GM19468 (cell line): ENCODE measurements at regions not wholly inside any gene's neighbourhood (a gene's known extent, or its start where the extent isn't known, plus 50 kb on each side); places are given as distances from the start of the nearest gene placed in this dataset.
"Not testable (repeated sequence)": the region's sequence is repeated elsewhere in the genome, so short reads cannot be mapped to it uniquely, and the experiment has no call there.

ENCODE experiments used
- ATAC-seq: cut with Tn5 transposase; IDR thresholded peaks from one replicate; pipeline ENCODE4 v1.9.1; 2021; ENCODE audit warnings: mild to moderate bottlenecking, moderate library complexity, moderate number of reproducible peaks; ENCODE audit not compliant: unreplicated experiment; ENCODE audit errors: extremely low read depth

DNA sequence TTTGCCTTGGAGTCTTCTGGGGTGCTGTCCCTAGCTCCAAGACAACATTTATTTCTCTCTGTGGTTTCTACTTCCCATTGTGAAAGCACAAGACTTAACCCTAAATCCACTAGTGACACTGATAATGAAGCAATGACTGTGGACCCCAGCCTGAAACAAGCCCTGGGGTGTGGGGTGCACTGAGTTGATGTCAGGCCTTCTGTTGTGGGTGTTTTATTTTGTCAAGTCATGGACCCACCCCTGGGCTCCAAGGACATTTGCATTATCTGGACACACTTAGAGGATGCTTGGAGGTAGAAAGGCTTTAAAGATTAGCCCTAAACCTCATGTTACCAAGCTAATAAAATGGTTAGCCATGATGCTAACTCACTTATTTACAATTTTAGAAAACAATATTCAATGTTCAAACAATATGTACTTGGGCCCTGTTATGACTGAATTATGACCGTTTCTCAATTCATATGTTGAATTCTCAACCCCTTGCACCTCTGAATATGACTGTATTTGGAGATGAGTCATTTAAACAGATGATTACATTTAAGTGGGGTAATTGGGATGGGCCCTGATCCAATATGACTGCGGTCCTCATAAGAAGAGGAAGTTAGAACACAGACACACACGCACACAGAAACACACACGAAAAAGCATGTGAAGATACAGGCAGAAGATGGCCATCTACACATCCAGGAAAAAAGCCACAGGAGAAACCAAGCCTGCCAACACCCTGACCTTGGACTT lies 137.2 kb upstream of the IGFBP3 start:
- no peak for ATAC-seq

DNA sequence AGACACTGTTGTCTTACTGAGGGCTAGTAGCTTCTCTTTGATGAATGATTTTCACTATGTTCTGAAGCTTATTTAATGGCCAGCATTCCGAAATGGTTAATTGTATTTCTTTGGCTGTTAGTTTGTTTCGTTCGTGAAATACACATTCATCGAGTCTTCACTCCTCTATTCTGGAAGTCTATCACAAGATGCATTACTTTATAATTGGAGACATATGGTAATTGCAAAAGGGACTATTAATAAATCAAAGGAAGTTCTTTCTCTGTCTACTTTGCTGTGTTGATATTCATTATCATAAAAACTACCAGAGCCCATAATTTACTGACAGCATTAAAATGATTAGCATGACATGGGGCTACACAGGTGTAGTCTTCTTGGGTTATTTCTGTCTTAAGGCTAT lies 133.8 kb upstream of the IGFBP3 start:
- ATAC-seq: no peak

DNA sequence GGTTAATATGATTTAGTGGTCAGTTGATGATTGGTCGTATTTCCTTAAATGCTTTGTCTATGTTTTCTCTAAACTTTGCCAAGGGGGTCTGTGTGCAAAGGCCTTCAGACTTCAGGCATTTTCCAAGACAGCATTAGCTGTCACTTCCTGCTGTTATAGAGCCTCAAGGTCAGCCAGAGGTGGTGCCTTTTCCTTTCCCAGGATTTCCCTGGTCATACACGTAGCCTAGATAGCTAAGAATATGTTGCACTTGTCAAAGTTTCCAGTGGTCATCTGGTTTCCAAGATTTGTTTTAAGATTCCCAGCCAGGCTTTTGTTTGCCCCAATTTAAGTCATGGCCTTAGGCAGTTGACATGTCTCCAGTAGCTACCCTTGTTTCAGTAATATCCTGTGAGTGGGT lies 133.2 kb upstream of the IGFBP3 start:
- no peak for ATAC-seq

DNA sequence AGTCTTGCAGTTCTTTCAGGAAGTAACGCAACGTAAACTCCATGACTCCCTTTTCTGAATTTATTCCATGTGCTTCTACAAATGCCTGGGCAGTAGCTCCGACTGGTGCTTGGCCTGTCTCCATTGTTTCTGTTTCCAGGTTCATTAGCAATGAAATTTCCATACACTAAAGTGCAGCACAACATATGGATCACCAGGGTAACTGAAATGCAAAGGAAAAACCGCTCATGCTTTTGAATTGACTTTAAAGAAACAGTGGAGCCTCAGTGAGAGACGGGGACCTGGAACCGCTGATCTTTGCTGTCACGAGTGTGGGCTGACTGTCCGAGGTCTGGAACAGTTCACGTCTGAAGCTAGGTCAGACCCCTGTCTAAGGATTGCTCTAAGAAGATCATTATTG lies 126.5 kb upstream of the IGFBP3 start:
- ATAC-seq: no peak

DNA sequence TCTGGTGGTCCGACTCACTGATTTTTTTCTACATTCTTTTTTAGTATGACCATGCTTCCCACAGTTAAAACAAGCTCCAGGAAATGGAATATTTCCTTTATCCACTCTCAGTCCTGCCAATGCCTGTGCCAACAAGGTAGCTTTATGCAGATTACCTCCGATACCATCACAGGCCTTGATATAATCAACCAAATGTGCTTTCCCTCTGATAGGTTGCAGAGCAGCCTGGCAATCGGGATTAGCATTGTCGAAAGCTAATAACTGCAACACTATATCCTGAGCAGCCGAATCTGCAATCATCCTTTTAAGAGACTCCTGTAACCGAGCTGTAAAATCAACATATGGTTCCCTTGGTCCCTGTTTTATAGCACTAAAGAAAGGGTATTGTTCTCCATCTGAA lies 122.3 kb upstream of the IGFBP3 start:
- not testable (repeated sequence) for ATAC-seq

DNA sequence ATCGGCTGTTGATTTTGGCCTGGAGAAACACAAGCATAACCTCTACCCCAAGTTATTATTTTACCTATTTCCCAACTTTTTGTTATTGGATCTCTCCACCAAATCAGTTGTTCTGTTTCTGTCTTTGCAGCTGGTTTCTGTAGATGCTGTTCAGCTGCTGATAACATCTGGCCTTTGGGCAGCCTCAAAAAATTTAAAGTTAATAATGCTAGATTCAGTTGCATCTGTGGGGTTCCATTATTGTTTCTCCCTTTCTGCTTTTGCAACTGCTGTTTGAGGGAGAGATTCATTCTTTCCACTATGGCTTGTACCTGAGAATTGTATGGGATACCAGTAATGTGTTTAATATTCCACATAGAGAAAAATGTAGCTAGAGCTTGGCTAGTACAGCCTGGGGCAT lies 118.7 kb upstream of the IGFBP3 start:
- ATAC-seq: not testable (repeated sequence)

DNA sequence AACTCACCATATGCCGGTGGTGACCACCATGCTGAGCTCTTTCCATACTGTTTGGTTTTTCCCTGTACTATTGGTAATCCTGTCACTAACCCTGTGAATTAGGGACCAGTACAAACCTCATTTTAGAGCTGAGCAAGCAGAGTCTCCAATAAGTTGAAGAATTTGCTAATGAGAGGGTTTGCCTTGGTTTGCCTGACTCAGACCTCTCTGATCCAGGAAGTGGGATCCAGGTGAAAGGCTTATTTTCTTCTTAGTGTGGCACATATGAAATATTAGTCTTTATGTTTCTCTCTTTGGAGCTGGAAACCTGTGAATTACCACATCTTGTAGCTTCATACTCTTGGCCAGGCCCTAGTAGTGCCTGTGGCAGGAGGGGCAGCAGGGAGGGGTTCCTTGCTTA lies 114.1 kb upstream of the IGFBP3 start:
- no peak for ATAC-seq

DNA sequence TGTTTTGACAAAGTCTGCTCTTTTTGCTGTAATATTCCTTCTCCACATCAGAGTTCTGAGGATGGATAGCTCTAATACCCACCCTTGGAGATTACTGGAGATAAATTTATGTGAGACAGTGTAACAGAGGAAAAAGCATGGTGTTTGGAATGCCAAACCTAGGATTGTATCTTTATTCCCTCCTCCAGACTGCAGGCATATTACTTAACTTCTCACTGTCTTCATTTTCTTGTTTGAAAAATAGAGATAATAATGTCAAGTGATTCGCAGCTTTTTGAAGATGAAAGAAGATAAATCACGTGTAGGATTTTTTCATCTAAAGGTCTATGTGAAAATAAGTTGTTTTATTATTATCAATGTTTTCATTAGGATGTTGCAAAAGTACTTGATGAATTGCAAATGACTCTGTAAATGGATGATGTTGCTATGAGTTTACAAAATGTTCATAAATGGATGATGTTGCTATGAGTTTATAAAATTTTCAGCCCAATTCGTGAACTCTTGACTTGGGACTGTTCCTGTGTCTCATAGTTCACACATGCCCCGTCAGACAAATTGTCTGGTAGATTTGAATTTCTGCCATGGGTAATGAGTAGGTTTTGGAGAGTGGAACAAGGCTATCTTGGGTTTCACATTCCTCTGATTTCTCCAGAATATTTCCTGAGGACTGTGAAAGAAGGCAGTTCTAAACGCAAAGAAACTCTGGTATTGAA lies 113.1 kb upstream of the IGFBP3 start:
- ATAC-seq: no peak

DNA sequence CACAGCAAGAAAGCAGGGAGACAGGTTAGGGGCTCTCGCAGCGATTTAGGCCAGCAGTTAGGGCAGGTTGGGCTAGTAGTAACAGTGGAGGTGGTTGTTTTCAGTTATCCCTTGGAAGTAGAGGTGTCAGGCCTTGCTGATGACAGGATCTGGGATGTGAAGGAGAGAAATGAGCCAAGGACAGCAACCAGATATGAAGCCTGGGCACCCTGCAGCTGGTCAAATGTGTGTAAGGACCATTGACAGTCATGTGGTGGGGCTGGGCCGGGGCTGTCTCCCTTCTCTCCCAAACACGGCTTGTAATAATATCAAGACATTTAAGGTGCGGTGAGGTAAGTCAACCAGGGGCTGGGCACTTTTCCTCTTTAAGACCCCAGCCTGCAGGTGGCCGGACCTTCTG lies 112.5 kb upstream of the IGFBP3 start:
- no peak for ATAC-seq

DNA sequence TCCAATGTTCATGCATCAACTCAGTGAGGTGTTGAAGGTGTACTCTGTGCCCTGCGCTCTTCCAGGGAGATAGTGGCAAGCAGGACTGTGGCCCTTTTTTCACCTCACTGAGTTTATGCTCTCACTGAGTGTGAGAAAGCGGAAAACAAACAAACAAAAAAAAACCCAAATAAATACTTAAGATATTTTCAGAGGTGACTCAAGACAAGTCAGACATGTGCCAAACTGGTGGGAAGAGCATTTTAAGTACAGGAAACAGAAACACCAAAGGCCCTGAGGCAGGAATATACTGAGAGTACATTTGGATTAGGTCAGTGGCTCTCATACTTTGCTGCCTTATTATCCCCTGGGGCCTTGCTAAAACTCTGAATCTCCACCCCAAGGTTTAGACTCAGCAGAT lies 111.9 kb upstream of the IGFBP3 start:
- ATAC-seq: no peak

DNA sequence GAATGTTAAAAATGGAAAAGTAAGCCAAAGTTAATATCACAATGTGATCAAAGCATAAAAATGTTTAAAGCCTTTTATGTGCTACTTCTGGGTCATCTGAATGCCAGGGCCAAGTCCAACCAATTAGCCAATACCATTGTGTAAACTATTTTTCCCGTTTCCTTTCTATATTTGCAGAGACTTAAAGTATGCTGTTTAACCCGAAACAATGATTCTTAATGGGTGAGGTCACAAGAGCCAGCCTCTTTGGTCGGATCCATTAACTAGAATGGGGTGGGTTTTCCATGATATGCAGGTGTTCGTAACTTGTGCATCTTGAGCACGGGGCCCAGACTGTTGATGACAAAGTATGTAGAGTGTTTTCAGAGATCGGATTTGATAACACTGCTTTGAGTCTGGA lies 111.3 kb upstream of the IGFBP3 start:
- ATAC-seq: no peak

DNA sequence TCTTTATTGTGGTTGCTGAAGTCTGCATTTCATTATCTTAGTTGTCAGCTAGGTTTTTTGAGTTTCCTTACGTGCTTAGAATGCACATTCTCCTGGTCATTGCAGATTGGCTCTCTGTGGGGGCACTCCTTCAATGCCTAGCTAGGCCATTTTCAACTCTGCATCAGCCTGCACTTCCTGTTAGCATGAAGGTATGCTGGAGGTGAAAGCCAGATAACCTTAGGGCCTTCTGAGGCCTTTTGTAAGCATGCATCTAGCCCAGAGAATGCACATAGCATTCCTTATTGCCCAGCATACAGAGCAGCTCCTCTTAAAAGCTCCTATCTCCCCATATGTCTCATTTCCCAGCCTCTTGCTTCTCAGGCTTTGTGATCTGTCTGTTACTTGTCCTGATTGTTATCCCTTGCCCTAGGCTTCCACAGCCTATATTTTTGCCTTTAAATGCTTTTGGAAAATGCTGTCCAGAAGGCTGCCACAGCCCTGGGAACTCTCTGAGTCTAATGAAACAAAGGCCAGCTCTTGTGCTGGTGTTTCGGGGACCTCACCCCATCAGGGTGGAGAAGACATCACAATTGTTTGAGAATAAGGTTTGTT lies 108.1 kb upstream of the IGFBP3 start:
- no peak for ATAC-seq

DNA sequence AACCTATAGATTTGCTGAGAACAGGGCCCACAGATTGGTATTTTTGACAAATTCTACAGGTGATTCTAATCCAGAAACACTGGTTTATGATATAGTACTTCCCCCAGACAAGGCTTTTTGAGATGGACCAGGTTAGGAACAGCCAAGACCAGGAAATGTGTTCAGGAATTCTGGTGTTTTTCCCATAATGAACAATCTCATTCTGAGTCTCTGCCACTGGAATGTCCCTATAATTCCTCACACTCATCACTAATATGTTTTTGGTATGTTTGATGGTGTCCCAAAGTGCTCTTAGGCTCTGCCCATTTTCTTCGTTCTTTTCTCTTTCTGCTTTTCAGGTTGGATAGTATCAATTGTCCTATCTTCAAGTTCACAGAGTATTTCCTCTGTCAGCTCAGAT lies 107.2 kb upstream of the IGFBP3 start:
- no peak for ATAC-seq

DNA sequence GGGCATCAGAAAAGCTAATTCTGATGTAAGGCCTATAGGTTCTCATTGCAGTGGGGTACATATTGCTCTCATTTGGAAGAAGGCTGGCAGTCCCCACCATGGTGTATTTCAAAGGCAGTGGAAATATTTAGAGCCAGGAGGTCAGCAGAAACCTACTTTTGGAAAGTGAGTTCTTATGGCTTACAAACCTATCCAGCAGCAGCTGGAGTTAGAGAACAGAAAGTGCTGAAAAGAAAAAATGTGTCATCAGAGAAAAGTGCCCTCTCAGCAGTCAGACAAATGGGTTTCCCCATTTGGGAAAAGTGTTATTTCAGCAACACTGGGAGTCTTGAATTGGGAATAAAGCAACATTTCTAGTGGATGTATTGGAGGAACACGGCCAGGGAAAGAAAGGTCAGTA lies 105.7 kb upstream of the IGFBP3 start:
- no peak for ATAC-seq

DNA sequence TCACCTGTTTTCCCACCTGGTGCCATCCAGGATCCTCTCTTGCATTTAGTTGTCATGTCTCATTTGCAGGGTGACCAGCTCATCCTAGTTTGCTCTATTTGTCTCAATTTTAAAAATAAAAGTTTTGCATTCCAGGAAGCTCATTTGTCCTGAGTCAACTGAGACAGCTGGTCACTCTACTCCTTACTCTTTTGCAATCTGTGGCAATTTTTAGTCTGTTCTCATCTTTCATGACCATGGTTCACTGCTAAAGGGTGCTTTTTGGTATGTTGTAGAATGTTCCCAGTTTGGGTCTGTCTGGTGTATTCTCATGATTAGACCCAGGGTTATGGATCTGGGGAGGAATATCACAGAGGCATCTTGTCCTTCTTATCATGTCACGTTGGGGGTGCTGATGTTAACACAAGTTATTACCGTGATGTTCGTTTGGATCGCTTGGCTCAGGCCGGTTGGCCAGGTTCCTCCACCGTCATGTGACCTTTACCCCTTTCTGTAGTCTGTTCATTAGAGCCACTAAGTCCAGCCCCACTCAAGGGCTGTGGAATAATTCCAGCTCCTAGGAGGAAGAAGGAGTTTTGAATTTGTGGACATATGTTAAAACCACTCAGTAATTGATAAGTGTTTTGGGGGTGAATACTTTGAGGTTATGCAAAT lies 103.3 kb upstream of the IGFBP3 start:
- ATAC-seq: no peak

DNA sequence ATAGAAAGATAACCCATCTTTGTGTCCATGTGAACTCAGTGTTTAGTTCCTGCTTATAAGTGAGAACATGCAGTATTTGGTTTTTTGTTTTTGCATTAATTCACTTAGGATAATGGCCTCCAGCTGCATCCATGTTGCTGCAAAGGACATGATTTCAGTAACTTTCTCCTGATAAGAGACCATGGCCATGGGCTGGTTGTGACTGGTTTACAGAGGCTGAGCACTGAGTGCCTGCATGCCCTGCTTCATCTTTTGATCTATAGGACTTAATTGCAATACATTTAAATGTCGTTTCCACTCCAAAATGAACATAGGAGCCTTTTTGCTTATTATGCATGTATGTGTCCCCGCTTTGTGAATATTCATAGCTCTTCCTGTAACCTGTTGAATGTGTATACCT lies 101.3 kb upstream of the IGFBP3 start:
- no peak for ATAC-seq

DNA sequence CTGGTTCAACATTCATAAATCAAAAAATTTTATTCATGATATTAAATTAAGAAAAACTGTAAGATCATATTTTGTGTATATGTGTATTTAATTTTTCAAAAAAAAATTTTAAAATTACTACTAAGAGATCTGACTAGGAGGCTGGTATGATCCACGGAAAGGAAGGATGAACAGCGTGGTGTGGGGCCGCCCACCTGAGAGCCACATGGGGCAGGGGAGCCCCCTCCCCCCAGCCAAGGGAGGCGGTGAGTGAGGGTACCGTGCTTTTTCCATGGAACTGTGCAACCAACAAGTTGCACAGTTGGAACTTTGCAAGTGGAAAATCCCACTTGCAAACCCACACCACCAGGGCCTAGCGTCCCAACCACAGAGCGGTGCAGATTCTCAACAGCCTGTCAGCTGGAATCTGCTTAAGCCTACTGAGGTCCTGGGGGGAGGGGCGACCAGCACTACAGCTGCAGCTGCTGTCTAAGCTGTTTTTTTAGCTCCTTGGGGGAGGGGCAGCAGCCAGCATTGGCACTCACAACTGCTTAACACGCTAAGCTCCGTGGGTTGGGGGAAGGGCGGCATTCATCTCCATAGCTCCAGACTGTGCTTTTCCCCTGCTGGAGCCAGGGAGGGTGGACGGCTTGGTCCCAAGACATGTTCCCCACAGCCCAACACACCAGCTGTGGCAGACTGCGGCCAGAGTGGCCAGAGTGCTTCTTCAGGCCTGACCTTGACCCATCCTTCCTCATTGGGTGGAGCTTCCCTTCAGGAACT lies 94.2 kb upstream of the IGFBP3 start:
- ATAC-seq: no peak

DNA sequence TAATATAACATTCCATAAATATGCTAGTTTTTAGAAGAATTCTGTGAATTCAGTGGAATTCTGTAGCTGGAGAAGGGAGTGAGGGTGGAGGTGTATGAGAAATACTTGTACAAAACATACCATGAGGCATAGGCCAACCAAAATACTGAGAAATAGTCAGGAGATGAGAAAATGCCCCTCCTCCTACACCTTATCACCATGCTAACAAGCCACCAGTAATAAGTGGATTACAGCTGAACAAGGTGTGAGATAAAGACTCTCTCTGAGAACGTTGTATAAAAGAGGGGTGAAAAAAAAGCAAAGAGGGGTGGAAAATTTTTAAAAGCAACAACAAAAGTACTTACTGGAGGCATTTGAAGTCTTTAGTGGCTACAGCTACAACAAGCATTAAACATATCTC lies 90.4 kb upstream of the IGFBP3 start:
- ATAC-seq: no peak

DNA sequence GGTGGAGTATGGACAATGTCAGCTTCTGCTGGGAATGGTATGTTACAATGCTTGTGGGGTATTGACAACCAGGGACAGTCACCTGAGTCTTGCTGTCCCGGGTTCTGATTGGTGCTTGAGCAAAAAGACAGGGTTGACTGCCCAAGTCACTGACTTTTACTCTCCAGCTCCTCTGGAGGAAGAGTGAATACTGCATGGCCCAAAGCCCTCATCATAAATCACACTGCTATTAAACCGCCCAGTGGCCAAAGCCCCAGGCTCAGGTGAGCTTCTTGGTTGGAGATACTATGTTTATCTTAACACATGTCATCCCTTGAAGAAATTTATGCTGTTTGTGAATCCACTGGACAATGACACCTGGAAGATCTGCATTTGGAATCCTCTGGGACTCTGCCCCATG lies 90.0 kb upstream of the IGFBP3 start:
- no peak for ATAC-seq

DNA sequence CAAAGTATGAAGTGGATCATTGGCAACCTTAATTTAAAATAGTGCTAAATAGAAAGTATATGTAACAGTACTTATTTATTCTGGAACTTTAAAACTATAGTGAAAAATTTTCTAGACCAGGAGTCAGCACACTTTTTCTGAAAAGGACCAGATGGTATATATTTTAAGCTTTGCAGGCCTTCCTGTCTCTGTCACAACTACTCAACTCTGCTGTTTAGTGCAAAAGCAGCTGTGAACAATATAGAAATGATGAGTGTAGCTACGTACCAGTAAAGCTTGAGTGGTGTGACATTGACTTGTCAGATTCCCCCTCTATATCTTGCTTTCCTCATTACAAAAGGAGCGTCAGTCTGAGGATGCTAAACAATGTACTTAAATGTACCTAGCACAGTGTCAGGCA lies 88.1 kb upstream of the IGFBP3 start:
- ATAC-seq: no peak
